IMR-90 (cell line): ENCODE measurements at regions not wholly inside any gene's neighbourhood (a gene's known extent, or its start where the extent isn't known, plus 50 kb on each side); places are given as distances from the start of the nearest gene placed in this dataset.

Source experiments
- ATAC-seq: fragments of 200-7000 bp; cut with Tn5 transposase; 2 replicates; pipeline ENCODE4 v1.9.1; 2020; ENCODE audit warnings: low read depth, mild to moderate bottlenecking, moderate library complexity
- BruUV-seq: library from RNA; stranded (reverse); fragments of 400-500 nt; replicated peaks from 2 replicates; lab custom pipeline; 2021; lab: Mats Ljungman, UMichigan
- CTCF ChIA-PET: fragments of 300-600 bp; formaldehyde crosslinking; extraction: SDS; loops from one replicate; lab custom pipeline; 2021; ENCODE audit warnings: antibody characterized with exemption; lab: Yijun Ruan, JAX
- POLR2A ChIA-PET: fragments of 300-600 bp; sonication (Branson Sonifier 250); formaldehyde crosslinking; loops from one replicate; lab custom pipeline; 2022; ENCODE audit warnings: antibody characterized with exemption; ENCODE audit not compliant: unreplicated experiment; lab: Charles Lee
- DNase-seq: peaks from one replicate; pipeline ENCODE4 v3.0.0; 2013
- H2AFZ ChIP-seq: replicated peaks from 2 replicates; pipeline ENCODE3; 2013; ENCODE audit warnings: low read length, mild to moderate bottlenecking; ENCODE audit not compliant: poor library complexity
- H2AK5ac ChIP-seq: 2 replicates; pipeline ENCODE4 v1.6.1; 2013; ENCODE audit warnings: low read depth, low read length, inconsistent platforms
- H2AK9ac ChIP-seq: replicated peaks from 2 replicates; pipeline ENCODE3; 2013; ENCODE audit warnings: mild to moderate bottlenecking, low read depth, low read length, moderate library complexity; ENCODE audit not compliant: poor library complexity
- H2BK120ac ChIP-seq: 2 replicates; pipeline ENCODE4 v1.6.1; 2013; ENCODE audit warnings: low read depth, low read length, inconsistent platforms
- H2BK15ac ChIP-seq: 3 replicates; pipeline ENCODE4 v1.6.1; 2013; ENCODE audit warnings: low read depth, low read length, inconsistent platforms
- H2BK20ac ChIP-seq: 2 replicates; pipeline ENCODE4 v1.6.1; 2013; ENCODE audit warnings: low read depth, mild to moderate bottlenecking, inconsistent platforms, low read length, moderate library complexity
- H2BK5ac ChIP-seq: 2 replicates; pipeline ENCODE4 v1.6.1; 2013; ENCODE audit warnings: mild to moderate bottlenecking, low read depth, low read length, inconsistent platforms; ENCODE audit not compliant: poor library complexity, severe bottlenecking
- H3K14ac ChIP-seq: replicated peaks from 2 replicates; pipeline ENCODE4 v1.6.1; 2013; ENCODE audit warnings: low read depth, low read length, inconsistent platforms
- H3K18ac ChIP-seq: 2 replicates; pipeline ENCODE4 v1.6.1; 2013; ENCODE audit warnings: low read depth, low read length, control low read depth
- H3K23ac ChIP-seq: 2 replicates; pipeline ENCODE4 v1.6.1; 2013; ENCODE audit warnings: low read depth, low read length, inconsistent platforms
- H3K27ac ChIP-seq: 2 replicates; pipeline ENCODE4 v1.5.1; 2013; ENCODE audit warnings: mild to moderate bottlenecking, control low read depth, low read length; ENCODE audit not compliant: insufficient read depth
- H3K27me3 ChIP-seq: 2 replicates; pipeline ENCODE4 v1.6.1; 2013; ENCODE audit warnings: low read length; ENCODE audit not compliant: control insufficient read depth, insufficient read depth
- H3K36me3 ChIP-seq: 2 replicates; pipeline ENCODE4 v1.6.1; 2013; ENCODE audit warnings: low read length, mixed read lengths; ENCODE audit not compliant: control insufficient read depth, insufficient read depth
- H3K4ac ChIP-seq: 2 replicates; pipeline ENCODE4 v1.6.1; 2013; ENCODE audit warnings: low read depth, low read length, inconsistent platforms
- H3K4me1 ChIP-seq: 2 replicates; pipeline ENCODE4 v1.6.1; 2013; ENCODE audit warnings: low read length, mixed read lengths; ENCODE audit not compliant: control insufficient read depth, insufficient read depth
- H3K4me2 ChIP-seq: 2 replicates; pipeline ENCODE4 v1.6.1; 2013; ENCODE audit warnings: low read depth, mild to moderate bottlenecking, control low read depth, low read length, moderate library complexity
- H3K4me3 ChIP-seq: 2 replicates; pipeline ENCODE4 v1.5.1; 2013; ENCODE audit warnings: low read depth, mild to moderate bottlenecking, control low read depth, low read length, moderate library complexity; ENCODE audit not compliant: insufficient read depth
- H3K56ac ChIP-seq: 2 replicates; pipeline ENCODE4 v1.6.1; 2013; ENCODE audit warnings: low read length, inconsistent platforms; ENCODE audit not compliant: insufficient read depth; ENCODE audit errors: extremely low read depth
- H3K79me1 ChIP-seq, 2 experiments: 2 replicates each; pipeline ENCODE4 v1.6.1; 2013; ENCODE audit warnings: low read length in 2 of 2, inconsistent platforms in 1 of 2, low read depth in 1 of 2
- H3K9ac ChIP-seq: 2 replicates; pipeline ENCODE4 v1.6.1; 2013; ENCODE audit warnings: low read depth, low read length, control low read depth
- H3K9me1 ChIP-seq: 2 replicates; pipeline ENCODE4 v1.6.1; 2013; ENCODE audit warnings: low read length, inconsistent platforms; ENCODE audit not compliant: insufficient read depth
- H3K9me3 ChIP-seq: 2 replicates; pipeline ENCODE4 v1.6.1; 2013; ENCODE audit warnings: low read length; ENCODE audit not compliant: control insufficient read depth, insufficient read depth
- H4K20me1 ChIP-seq: 2 replicates; pipeline ENCODE4 v1.6.1; 2013; ENCODE audit warnings: low read length, inconsistent platforms; ENCODE audit not compliant: insufficient read depth
- H4K5ac ChIP-seq: 2 replicates; pipeline ENCODE4 v1.6.1; 2013; ENCODE audit warnings: mild to moderate bottlenecking, low read depth, low read length, control low read depth
- H4K8ac ChIP-seq, 2 experiments: 2 replicates each; pipeline ENCODE4 v1.6.1; 2013; ENCODE audit warnings: low read depth in 2 of 2, low read length in 2 of 2, control low read depth in 1 of 2, inconsistent platforms in 1 of 2
- H4K91ac ChIP-seq: 2 replicates; pipeline ENCODE4 v1.6.1; 2013; ENCODE audit warnings: low read depth, low read length, inconsistent platforms; ENCODE audit not compliant: insufficient read depth
- BHLHE40 ChIP-seq: fragments of 150-350 bp; IDR thresholded peaks from 2 replicates; pipeline ENCODE4 v1.6.1; 2016; ENCODE audit warnings: mild to moderate bottlenecking, low read depth, low read length
- CEBPB ChIP-seq: IDR thresholded peaks from 2 replicates; pipeline ENCODE4 v1.6.1; 2012; ENCODE audit warnings: low read depth, low read length, improper control_type of control experiment
- CHD1 ChIP-seq: IDR thresholded peaks from 2 replicates; pipeline ENCODE4 v1.6.1; 2012; ENCODE audit warnings: low read depth, low read length, improper control_type of control experiment
- MXI1 ChIP-seq: IDR thresholded peaks from 2 replicates; pipeline ENCODE4 v1.6.1; 2012; ENCODE audit warnings: low read depth, mild to moderate bottlenecking, low read length, moderate library complexity, borderline replicate concordance
- NFE2L2 ChIP-seq: fragments of 150-350 bp; IDR thresholded peaks from 2 replicates; pipeline ENCODE4 v1.6.1; 2016; ENCODE audit warnings: low read depth, mild to moderate bottlenecking, low read length
- RAD21 ChIP-seq: IDR thresholded peaks from 2 replicates; pipeline ENCODE4 v1.6.1; 2012; ENCODE audit warnings: low read length, improper control_type of control experiment
- RCOR1 ChIP-seq: IDR thresholded peaks from 2 replicates; pipeline ENCODE4 v1.6.1; 2012; ENCODE audit warnings: mild to moderate bottlenecking, low read length, improper control_type of control experiment; ENCODE audit not compliant: insufficient replicate concordance
- RFX5 ChIP-seq: IDR thresholded peaks from 2 replicates; pipeline ENCODE4 v1.8.0; 2012; ENCODE audit warnings: low read depth, mild to moderate bottlenecking, low read length, moderate library complexity
- dilution Hi-C: fragments of 300-500 bp; cut with HindIII; formaldehyde crosslinking; loops from one replicate; pipeline ENCODE4 v1.14.3; 2018; ENCODE audit warnings: low sequenced_read_pairs; ENCODE audit not compliant: unreplicated experiment
- in situ Hi-C: fragments of 300-500 bp; cut with MboI; formaldehyde crosslinking; loops from 3 replicates; pipeline ENCODE4 v1.14.3; 2019; ENCODE audit warnings: low sequenced_read_pairs, inconsistent platforms, mixed read lengths
- intact Hi-C: fragments of 100-400 bp; cut with micrococcal nuclease; formaldehyde crosslinking; loops from 2 replicates; pipeline ENCODE4 v1.10.0; 2022

- no peak overlapping the region for H2BK15ac ChIP-seq
- no peaks in the 10 kb centered on the region for H3K36me3 ChIP-seq
- POLR2A ChIA-PET = no interaction called here
- no peak overlapping the region for H4K8ac ChIP-seq
- in situ Hi-C loops (no loop called here), intact Hi-C loops (no loop called here), dilution Hi-C loops (no loop called here)
- no peak overlapping the region for H3K23ac ChIP-seq
- H3K27me3 ChIP-seq = no peaks in the 10 kb centered on the region
- BruUV-seq = no TSS peak
- no peak overlapping the region for H2BK120ac ChIP-seq
- ATAC-seq (no peak), DNase-seq (no peak)
- no peak overlapping the region for H3K9ac ChIP-seq
- no peak overlapping the region for H2AK5ac ChIP-seq
- no peak overlapping the region for H3K4me2 ChIP-seq
- H3K56ac ChIP-seq = no peak overlapping the region
- no peak overlapping the region for H2AK9ac ChIP-seq
- H3K9me3 ChIP-seq = no peaks in the 10 kb centered on the region
- H4K20me1 ChIP-seq = no peaks in the 10 kb centered on the region
- H3K18ac ChIP-seq = no peak overlapping the region
- no peak overlapping the region for H4K5ac ChIP-seq
- no peaks in the 10 kb centered on the region for H3K9me1 ChIP-seq
- no peak overlapping the region for H3K4me3 ChIP-seq
- H3K79me1 ChIP-seq = no peaks in the 10 kb centered on the region
- no peak for TF ChIP-seq BHLHE40
- TF ChIP-seq MXI1 = no peak
- TF ChIP-seq RCOR1 = no peak
- no peak for TF ChIP-seq RFX5
- no peak for TF ChIP-seq CHD1
- no peak for TF ChIP-seq CEBPB
- no peak for TF ChIP-seq RAD21
- TF ChIP-seq NFE2L2 = no peak
- H2BK20ac ChIP-seq = no peak overlapping the region
- no peak overlapping the region for H3K4ac ChIP-seq
- no peak overlapping the region for H3K14ac ChIP-seq
- CTCF ChIA-PET = interaction anchor here (0.7 to 1.4 kb wide), 2 partner anchors 9 to 29 kb away, joined by 3 to 4 read pairs; no protein-coding TSS in a partner anchor
- no peak overlapping the region for H2AFZ ChIP-seq
- no peak overlapping the region for H3K27ac ChIP-seq
- H3K4me1 ChIP-seq = no peaks in the 10 kb centered on the region
- no peak overlapping the region for H2BK5ac ChIP-seq
- no peak overlapping the region for H4K91ac ChIP-seq
Observed at GRCh38 chr2:212667751-212668316, 129.2 kb upstream of the ERBB4 start.
